Parathyroid adenoma (tissue), 2 donors: ENCODE measurements at regions not wholly inside any gene's neighbourhood (a gene's known extent, or its start where the extent isn't known, plus 50 kb on each side); places are given as distances from the start of the nearest gene placed in this dataset.

Experiments
- H2AFZ ChIP-seq: fragments of 300-600 bp; sonication (generic); one replicate; pipeline ENCODE4 v1.7.0; 2017; ENCODE audit warnings: antibody characterized with exemption, mild to moderate bottlenecking
- H3K27ac ChIP-seq: fragments of 300-600 bp; sonication (generic); one replicate; pipeline ENCODE4 v1.7.0; 2017
- H3K27me3 ChIP-seq: fragments of 300-600 bp; sonication (generic); one replicate; pipeline ENCODE4 v1.7.0; 2017; ENCODE audit warnings: low read length; ENCODE audit not compliant: control insufficient read depth, insufficient read depth
- H3K36me3 ChIP-seq: fragments of 300-600 bp; sonication (generic); one replicate; pipeline ENCODE4 v1.7.0; 2017; ENCODE audit warnings: low read length; ENCODE audit not compliant: control insufficient read depth, insufficient read depth
- H3K4me1 ChIP-seq: fragments of 300-600 bp; sonication (generic); one replicate; pipeline ENCODE4 v1.7.0; 2017; ENCODE audit warnings: control low read depth
- H3K4me2 ChIP-seq: fragments of 300-600 bp; sonication (generic); one replicate; pipeline ENCODE4 v1.7.0; 2017; ENCODE audit warnings: low read length
- H3K4me3 ChIP-seq: fragments of 300-600 bp; sonication (generic); one replicate; pipeline ENCODE4 v1.7.0; 2017; ENCODE audit warnings: low read depth, low read length
- H3K79me2 ChIP-seq: fragments of 300-600 bp; sonication (generic); one replicate; pipeline ENCODE4 v1.7.0; 2017; ENCODE audit warnings: control low read depth
- H3K9ac ChIP-seq: fragments of 300-600 bp; sonication (generic); one replicate; pipeline ENCODE4 v1.7.0; 2017; ENCODE audit warnings: mild to moderate bottlenecking
- H3K9me3 ChIP-seq: fragments of 300-600 bp; sonication (generic); one replicate; pipeline ENCODE4 v1.7.0; 2017; ENCODE audit warnings: low read length; ENCODE audit not compliant: control insufficient read depth
- TF ChIP-seq, protein P1 (sequence below): fragments of 300-600 bp; sonication (generic); IDR thresholded peaks from one replicate; pipeline ENCODE4 v1.7.0; 2017; ENCODE audit warnings: antibody characterized with exemption, mild to moderate bottlenecking
- donor health status: primary hyperparathyroidism.

DNA sequence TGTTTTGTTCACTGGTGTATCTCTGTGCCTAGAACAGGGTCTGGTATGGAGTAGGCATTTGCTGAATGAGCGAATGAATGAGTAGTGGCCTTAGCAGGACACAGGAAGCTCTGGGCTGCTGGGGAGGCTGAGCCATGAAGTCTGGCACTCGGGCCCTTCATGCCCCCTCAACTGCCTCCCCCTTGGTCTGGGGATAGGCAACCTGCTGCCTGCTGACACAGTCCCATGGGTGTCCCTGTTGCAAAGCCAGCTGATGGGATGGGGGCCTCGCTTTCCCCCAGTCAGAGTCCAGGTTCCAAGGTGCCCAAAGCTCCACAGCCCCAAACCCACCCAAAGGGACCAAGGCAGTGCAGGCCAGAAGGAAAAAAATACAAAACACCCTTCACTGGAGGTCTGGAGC, 107.0 kb upstream of the CASZ1 start:
- no peak overlapping the region for H3K4me2 ChIP-seq
- no peaks in the 10 kb centered on the region for H3K79me2 ChIP-seq
- H2AFZ ChIP-seq, result no peak overlapping the region
- TF ChIP-seq, protein P1, sequence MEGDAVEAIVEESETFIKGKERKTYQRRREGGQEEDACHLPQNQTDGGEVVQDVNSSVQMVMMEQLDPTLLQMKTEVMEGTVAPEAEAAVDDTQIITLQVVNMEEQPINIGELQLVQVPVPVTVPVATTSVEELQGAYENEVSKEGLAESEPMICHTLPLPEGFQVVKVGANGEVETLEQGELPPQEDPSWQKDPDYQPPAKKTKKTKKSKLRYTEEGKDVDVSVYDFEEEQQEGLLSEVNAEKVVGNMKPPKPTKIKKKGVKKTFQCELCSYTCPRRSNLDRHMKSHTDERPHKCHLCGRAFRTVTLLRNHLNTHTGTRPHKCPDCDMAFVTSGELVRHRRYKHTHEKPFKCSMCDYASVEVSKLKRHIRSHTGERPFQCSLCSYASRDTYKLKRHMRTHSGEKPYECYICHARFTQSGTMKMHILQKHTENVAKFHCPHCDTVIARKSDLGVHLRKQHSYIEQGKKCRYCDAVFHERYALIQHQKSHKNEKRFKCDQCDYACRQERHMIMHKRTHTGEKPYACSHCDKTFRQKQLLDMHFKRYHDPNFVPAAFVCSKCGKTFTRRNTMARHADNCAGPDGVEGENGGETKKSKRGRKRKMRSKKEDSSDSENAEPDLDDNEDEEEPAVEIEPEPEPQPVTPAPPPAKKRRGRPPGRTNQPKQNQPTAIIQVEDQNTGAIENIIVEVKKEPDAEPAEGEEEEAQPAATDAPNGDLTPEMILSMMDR, result no peak
- H3K27ac ChIP-seq, result no peak overlapping the region
- H3K4me3 ChIP-seq, result no peak overlapping the region
- no peak overlapping the region for H3K9ac ChIP-seq
- no peaks in the 10 kb centered on the region for H3K4me1 ChIP-seq
- peaks cover 4% of the 10 kb centered on the region for H3K27me3 ChIP-seq
- H3K36me3 ChIP-seq, result no peaks in the 10 kb centered on the region
- no peaks in the 10 kb centered on the region for H3K9me3 ChIP-seq

DNA sequence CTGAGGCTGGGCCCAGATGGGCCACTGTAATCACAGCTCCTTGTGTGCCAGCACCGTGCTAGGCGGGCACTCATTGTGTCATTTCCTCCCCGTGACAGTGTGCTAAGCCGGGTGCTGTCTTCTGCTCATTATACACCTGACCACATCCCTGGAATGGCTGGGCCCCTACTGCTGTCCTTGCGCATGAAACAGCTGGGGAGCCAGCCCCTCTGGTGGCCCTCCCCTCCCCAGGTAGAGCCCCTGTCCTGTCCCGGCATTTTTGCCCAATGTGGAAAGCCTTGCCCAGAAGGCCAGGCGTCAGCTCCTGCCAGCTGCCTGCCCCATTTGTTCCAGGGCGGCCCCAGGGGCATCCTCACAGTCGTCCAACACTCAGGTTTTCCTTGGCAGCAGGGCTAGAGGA, 107.4 kb upstream of the CASZ1 start:
- Histone ChIP-seq H3K36me3 (no peaks in the 10 kb centered on the region), H2AFZ (no peak overlapping the region), H3K4me2 (no peak overlapping the region), H3K4me3 (no peak overlapping the region), H3K9ac (no peak overlapping the region), H3K4me1 (no peaks in the 10 kb centered on the region), H3K9me3 (no peaks in the 10 kb centered on the region), H3K27ac (no peak overlapping the region), H3K27me3 (peaks cover 4% of the 10 kb centered on the region), H3K79me2 (no peaks in the 10 kb centered on the region)
- TF ChIP-seq, protein P1, result no peak

DNA sequence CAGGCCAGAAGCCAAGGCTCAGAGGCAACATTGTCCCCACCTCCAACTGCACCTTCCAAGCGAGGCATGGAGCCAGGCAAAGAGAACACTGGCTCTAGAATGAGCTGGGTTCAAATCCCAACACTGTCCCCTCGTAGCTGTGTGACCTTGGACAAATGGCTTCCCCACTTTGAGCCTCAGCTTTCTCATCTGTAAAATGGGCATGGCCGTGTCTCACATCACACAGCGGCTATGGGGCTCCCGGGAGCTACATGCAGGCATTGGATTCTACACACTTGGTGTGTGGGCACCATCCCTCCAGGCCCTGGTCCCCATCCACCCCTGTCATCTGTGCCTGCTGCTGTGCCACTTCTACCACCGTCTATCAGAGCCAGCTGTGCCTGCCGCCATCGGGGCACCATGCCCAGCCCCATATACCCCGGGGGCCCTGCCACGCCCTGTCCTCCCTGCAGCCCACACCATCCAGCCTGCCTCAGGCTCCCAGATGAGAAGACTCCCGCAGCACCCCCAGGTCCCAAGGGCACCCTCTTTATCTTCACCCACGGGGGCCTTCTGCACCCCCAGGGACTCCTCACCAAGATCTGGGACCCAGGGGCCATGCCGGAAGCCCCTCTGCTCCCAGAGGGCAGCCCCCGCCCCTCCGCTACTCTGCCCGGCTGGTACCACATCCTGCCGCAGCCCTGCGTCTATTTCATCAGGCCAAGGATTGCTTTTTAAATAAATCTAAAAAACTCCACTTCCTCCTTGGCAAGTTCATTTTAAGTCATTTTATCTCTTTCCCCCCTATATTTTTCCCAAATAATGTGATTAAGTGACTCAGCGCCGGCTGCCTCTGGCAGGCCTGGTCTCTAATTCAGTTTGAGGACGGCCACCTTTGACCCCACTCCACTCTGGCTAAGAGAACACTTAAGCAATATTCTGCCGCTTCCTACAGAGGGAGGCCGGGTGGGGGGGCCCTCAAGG, 107.8 kb upstream of the TARDBP start:
- H3K27me3 ChIP-seq, result peaks cover 4% of the 10 kb centered on the region
- H3K4me1 ChIP-seq, result no peaks in the 10 kb centered on the region
- no peak overlapping the region for H3K4me3 ChIP-seq
- no peaks in the 10 kb centered on the region for H3K9me3 ChIP-seq
- H3K79me2 ChIP-seq, result no peaks in the 10 kb centered on the region
- TF ChIP-seq, protein P1, result no peak
- H3K36me3 ChIP-seq, result no peaks in the 10 kb centered on the region
- H3K9ac ChIP-seq, result no peak overlapping the region
- H3K27ac ChIP-seq, result no peak overlapping the region
- H2AFZ ChIP-seq, result no peak overlapping the region
- no peak overlapping the region for H3K4me2 ChIP-seq

DNA sequence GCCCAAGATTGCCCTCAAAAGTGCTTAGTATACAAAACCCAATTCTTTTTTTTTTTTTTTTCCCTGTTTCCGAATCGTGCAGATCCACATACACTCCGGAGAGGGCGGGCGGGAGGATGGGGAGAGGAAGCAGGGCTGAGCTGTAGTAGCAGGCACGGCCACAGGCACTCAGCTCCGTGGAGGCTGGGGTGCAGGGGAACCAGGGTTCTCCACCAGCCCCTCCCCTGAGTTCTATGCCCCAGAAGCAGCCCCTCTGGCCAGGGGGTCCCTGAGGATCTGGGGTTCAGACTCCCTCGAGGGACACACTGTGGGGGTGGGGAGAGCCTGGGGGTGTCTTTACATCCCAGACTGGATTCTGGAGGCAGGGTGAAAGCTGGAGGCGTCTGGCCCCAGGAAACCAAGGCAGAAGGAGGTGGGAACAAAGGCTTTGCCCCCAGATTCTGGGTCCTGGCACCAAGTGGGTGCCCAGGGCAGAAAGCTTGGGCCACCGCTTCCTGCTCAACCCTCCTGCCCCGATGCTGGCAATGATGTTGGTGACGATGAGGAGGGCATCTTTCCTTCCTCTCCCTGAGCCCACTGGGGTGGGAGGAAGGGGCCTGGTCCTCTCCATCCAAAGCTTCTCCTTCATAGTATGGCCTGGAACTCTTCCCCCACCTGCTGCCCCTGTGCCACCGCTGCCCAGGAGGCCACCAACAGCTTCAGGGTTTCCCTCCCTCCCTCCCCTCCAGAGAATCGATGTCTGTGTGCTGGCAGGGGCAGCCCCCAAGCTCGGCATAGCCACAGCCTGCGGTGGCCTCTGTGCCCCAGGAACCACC, 106.4 kb upstream of the TARDBP start:
- H3K36me3 ChIP-seq, result no peaks in the 10 kb centered on the region
- TF ChIP-seq, protein P1, result no peak
- no peaks in the 10 kb centered on the region for H3K9me3 ChIP-seq
- no peak overlapping the region for H3K4me2 ChIP-seq
- H3K9ac ChIP-seq, result no peak overlapping the region
- no peak overlapping the region for H3K27ac ChIP-seq
- H3K79me2 ChIP-seq, result no peaks in the 10 kb centered on the region
- no peaks in the 10 kb centered on the region for H3K4me1 ChIP-seq
- no peaks in the 10 kb centered on the region for H3K27me3 ChIP-seq
- no peak overlapping the region for H3K4me3 ChIP-seq
- no peak overlapping the region for H2AFZ ChIP-seq
